MCF 10A (cell line): ENCODE measurements at regions not wholly inside any gene's neighbourhood (a gene's known extent, or its start where the extent isn't known, plus 50 kb on each side); places are given as distances from the start of the nearest gene placed in this dataset.

ENCODE experiments used
- BruUV-seq: library from RNA; stranded (reverse); fragments of 400-500 nt; replicated peaks from 2 replicates; lab custom pipeline; 2021; lab: Mats Ljungman, UMichigan
- CTCF ChIA-PET: fragments of 300-600 bp; sonication (Branson Sonifier 250); formaldehyde crosslinking; extraction: SDS; loops from one replicate; lab custom pipeline; 2021; ENCODE audit warnings: antibody characterized with exemption, inconsistent platforms; lab: Yijun Ruan, JAX
- POLR2A ChIA-PET: fragments of 300-600, 350-650 bp; sonication (Branson Sonifier 250); formaldehyde crosslinking; extraction: SDS; loops from one replicate; lab custom pipeline; 2020; ENCODE audit warnings: antibody characterized with exemption, inconsistent platforms; lab: Yijun Ruan, JAX
- DNase-seq: peaks from one replicate; pipeline ENCODE4 v3.0.0-alpha.2; 2018; ENCODE audit not compliant: unreplicated experiment
- H3K27ac Mint-ChIP-seq: one replicate; pipeline ENCODE4 v1.8.0; 2022; ENCODE audit warnings: mild to moderate bottlenecking, low read depth, mixed read lengths; ENCODE audit not compliant: unreplicated experiment
- H3K27me3 Mint-ChIP-seq: one replicate; pipeline ENCODE4 v1.8.0; 2022; ENCODE audit warnings: mixed read lengths; ENCODE audit not compliant: insufficient read depth, unreplicated experiment
- H3K36me3 Mint-ChIP-seq: one replicate; pipeline ENCODE4 v1.8.0; 2022; ENCODE audit warnings: mild to moderate bottlenecking, moderate library complexity, mixed read lengths; ENCODE audit not compliant: insufficient read depth, unreplicated experiment
- H3K4me1 Mint-ChIP-seq: one replicate; pipeline ENCODE4 v1.8.0; 2022; ENCODE audit warnings: mixed read lengths; ENCODE audit not compliant: insufficient read depth, unreplicated experiment
- H3K4me3 Mint-ChIP-seq: one replicate; pipeline ENCODE4 v1.8.0; 2022; ENCODE audit warnings: mild to moderate bottlenecking, moderate library complexity, mixed read lengths; ENCODE audit not compliant: unreplicated experiment
- H3K9me3 Mint-ChIP-seq: one replicate; pipeline ENCODE4 v1.8.0; 2022; ENCODE audit warnings: mixed read lengths; ENCODE audit not compliant: unreplicated experiment
- intact Hi-C: fragments of 100-400 bp; cut with micrococcal nuclease; formaldehyde crosslinking; loops from 2 replicates; pipeline ENCODE4 v1.14.1; 2022
- TF ChIP-seq, protein P1 (sequence below): fragments of 200-600 bp; IDR thresholded peaks from one replicate; pipeline ENCODE4 v1.8.0; 2022; ENCODE audit warnings: antibody characterized with exemption, mild to moderate bottlenecking; ENCODE audit not compliant: unreplicated experiment

DNA sequence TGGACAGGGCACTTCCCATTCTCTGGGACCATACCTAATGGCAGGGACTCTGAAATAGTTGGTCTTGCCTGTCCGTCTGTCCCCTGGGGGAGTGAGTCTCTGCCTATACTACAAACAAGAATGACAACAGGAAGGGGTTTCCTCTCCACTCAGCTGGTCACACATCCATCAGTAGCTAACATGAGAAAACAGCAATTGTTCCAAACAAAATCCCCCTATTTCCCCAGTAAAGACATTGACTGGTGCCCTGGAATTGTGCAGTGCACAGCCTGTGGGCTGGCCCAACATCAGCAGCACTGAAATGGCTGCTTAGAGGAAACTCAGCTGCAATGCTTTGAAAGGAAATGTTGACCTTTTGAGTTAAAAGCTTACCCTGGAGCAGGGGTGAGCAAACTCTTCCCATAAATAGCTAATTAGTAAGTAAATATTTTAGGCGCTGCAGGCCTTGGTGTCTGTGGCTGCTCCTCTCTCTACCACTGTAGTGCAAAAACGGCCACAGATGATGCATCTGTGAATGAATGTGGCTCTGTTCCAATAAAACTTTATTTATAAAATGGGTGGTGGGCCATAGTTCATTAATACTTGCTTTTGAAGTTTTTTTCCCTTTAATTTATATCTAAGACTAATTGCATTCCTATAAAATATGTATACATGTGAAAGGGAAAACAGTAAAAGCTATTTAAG lies 174.3 kb downstream of the KLF13 start:
- no peaks in the 10 kb centered on the region for H3K36me3 Mint-ChIP-seq
- H3K4me3 Mint-ChIP-seq: no peak overlapping the region
- no peak for DNase-seq
- H3K4me1 Mint-ChIP-seq: peaks cover 6% of the 10 kb centered on the region
- no peak overlapping the region for H3K27ac Mint-ChIP-seq
- BruUV-seq: no TSS peak
- no peaks in the 10 kb centered on the region for H3K9me3 Mint-ChIP-seq
- CTCF ChIA-PET: interaction anchor here (0.5 to 8.5 kb wide), 5 partner anchors 12 to 1949 kb away, joined by 3 to 71 read pairs (median 3); no protein-coding TSS in a partner anchor
- intact Hi-C loops: no loop called here
- TF ChIP-seq, protein P1, sequence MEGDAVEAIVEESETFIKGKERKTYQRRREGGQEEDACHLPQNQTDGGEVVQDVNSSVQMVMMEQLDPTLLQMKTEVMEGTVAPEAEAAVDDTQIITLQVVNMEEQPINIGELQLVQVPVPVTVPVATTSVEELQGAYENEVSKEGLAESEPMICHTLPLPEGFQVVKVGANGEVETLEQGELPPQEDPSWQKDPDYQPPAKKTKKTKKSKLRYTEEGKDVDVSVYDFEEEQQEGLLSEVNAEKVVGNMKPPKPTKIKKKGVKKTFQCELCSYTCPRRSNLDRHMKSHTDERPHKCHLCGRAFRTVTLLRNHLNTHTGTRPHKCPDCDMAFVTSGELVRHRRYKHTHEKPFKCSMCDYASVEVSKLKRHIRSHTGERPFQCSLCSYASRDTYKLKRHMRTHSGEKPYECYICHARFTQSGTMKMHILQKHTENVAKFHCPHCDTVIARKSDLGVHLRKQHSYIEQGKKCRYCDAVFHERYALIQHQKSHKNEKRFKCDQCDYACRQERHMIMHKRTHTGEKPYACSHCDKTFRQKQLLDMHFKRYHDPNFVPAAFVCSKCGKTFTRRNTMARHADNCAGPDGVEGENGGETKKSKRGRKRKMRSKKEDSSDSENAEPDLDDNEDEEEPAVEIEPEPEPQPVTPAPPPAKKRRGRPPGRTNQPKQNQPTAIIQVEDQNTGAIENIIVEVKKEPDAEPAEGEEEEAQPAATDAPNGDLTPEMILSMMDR: no peak
- POLR2A ChIA-PET: no interaction called here
- H3K27me3 Mint-ChIP-seq: no peaks in the 10 kb centered on the region

GRCh38 chr15:31501536-31502157 lies 175.0 kb downstream of the KLF13 start:
- intact Hi-C loops: no loop called here
- ChIA-PET CTCF (interaction anchor here (0.6 to 8.5 kb wide), 3 partner anchors 12 to 77 kb away, joined by 3 to 71 read pairs (median 4); no protein-coding TSS in a partner anchor), POLR2A (interaction anchor here (0.8 kb wide), 1 partner anchor 107 kb away, joined by 5 read pairs; no protein-coding TSS in a partner anchor)
- H3K27me3 Mint-ChIP-seq: no peaks in the 10 kb centered on the region
- H3K4me1 Mint-ChIP-seq: peaks cover 6% of the 10 kb centered on the region
- H3K4me3 Mint-ChIP-seq: no peak overlapping the region
- TF ChIP-seq, protein P1: no peak
- H3K27ac Mint-ChIP-seq: no peak overlapping the region
- no TSS peak for BruUV-seq
- no peak for DNase-seq
- no peaks in the 10 kb centered on the region for H3K9me3 Mint-ChIP-seq
- H3K36me3 Mint-ChIP-seq: no peaks in the 10 kb centered on the region

DNA sequence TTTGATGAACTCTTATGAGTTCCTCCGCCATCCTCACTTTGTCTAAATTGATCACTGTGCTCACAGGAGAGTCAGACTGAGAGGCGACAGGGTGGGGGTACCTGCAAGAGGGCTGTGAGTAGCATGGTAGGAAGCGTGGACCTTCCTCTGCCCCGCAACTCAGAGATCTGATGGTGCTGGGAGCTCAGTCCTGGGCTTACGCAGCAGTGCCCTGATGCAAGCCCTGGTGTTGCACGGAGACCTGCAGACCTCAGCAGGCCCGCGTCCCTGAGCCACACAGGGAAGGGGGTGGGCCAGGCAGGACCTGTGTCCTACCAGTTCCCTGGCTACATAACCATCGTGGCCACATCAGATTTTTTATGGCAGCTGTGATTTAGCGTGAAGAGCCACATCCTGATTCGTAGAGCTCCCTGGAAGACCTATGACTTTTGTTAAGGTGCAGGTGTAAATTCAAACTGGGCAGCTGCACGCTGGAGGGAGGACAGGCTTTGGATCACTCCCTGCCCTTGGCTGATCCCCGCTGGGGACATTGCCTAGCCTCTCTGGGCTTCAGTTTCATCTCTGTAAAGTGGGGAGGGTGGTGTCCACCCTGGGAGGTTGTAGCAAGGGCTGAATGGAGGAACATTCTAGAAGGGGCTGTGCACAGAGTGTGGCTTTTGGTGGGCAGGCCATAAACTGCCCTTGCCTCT lies 176.1 kb downstream of the KLF13 start:
- H3K27ac Mint-ChIP-seq: no peak overlapping the region
- H3K27me3 Mint-ChIP-seq: no peaks in the 10 kb centered on the region
- no TSS peak for BruUV-seq
- peaks cover 4% of the 10 kb centered on the region for H3K9me3 Mint-ChIP-seq
- intact Hi-C loops: no loop called here
- H3K4me3 Mint-ChIP-seq: no peak overlapping the region
- TF ChIP-seq, protein P1: no peak
- no peaks in the 10 kb centered on the region for H3K36me3 Mint-ChIP-seq
- H3K4me1 Mint-ChIP-seq: peaks cover 6% of the 10 kb centered on the region
- DNase-seq: no peak
- ChIA-PET CTCF (interaction anchor here (0.6 to 8.5 kb wide), 3 partner anchors 13 to 138 kb away, joined by 3 to 71 read pairs (median 4); no protein-coding TSS in a partner anchor), POLR2A (interaction anchor here (0.8 kb wide), 1 partner anchor 106 kb away, joined by 5 read pairs; no protein-coding TSS in a partner anchor)

- DNase-seq: no peak
- POLR2A ChIA-PET: no interaction called here
- H3K27me3 Mint-ChIP-seq: no peaks in the 10 kb centered on the region
- no peak overlapping the region for H3K4me3 Mint-ChIP-seq
- H3K4me1 Mint-ChIP-seq: peaks cover 6% of the 10 kb centered on the region
- H3K27ac Mint-ChIP-seq: no peak overlapping the region
- no peaks in the 10 kb centered on the region for H3K36me3 Mint-ChIP-seq
- TF ChIP-seq, protein P1: no peak
- no TSS peak for BruUV-seq
- peaks cover 9% of the 10 kb centered on the region for H3K9me3 Mint-ChIP-seq
- CTCF ChIA-PET: interaction anchor here (1.3 to 8.5 kb wide), 2 partner anchors 14 to 139 kb away, joined by 4 to 71 read pairs; no protein-coding TSS in a partner anchor
- intact Hi-C loops: no loop called here
Observed at GRCh38 chr15:31503256-31503655, 176.6 kb downstream of the KLF13 start.
